ENCODE measurements at regions not wholly inside any gene's neighbourhood (a gene's known extent, or its start where the extent isn't known, plus 50 kb on each side); places are given as distances from the start of the nearest gene placed in this dataset.

DNA sequence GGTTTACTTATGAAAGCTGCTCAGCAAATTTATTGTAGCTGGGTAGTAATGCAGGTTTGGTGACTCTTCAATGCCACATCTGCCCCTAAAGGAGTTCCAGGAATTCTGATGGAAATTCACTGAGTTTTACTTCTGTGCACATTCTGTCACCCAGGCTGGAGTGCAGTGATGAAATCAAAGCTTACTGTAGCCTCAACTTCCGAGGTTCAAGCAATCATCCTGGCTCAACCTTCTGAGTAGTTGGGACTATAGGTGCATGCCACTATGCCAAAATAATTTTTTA is 150.6 kb upstream of the RUNX1 start:
- TF ChIP-seq, protein P1, sequence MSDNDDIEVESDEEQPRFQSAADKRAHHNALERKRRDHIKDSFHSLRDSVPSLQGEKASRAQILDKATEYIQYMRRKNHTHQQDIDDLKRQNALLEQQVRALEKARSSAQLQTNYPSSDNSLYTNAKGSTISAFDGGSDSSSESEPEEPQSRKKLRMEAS (IDR thresholded peaks at IDR 0.05; ENCODE audit: low read depth, low read length): no peak
- TF ChIP-seq MYC (IDR thresholded peaks at IDR 0.05; ENCODE audit: low read depth, low read length) (no peak), POLR2A (IDR thresholded peaks at IDR 0.05; ENCODE audit: extremely low read depth, insufficient read length) (no peak)
- TF ChIP-seq, protein P2, sequence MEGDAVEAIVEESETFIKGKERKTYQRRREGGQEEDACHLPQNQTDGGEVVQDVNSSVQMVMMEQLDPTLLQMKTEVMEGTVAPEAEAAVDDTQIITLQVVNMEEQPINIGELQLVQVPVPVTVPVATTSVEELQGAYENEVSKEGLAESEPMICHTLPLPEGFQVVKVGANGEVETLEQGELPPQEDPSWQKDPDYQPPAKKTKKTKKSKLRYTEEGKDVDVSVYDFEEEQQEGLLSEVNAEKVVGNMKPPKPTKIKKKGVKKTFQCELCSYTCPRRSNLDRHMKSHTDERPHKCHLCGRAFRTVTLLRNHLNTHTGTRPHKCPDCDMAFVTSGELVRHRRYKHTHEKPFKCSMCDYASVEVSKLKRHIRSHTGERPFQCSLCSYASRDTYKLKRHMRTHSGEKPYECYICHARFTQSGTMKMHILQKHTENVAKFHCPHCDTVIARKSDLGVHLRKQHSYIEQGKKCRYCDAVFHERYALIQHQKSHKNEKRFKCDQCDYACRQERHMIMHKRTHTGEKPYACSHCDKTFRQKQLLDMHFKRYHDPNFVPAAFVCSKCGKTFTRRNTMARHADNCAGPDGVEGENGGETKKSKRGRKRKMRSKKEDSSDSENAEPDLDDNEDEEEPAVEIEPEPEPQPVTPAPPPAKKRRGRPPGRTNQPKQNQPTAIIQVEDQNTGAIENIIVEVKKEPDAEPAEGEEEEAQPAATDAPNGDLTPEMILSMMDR (IDR thresholded peaks at IDR 0.05; ENCODE audit: low read depth, low read length): no peak
- no peak overlapping the region for H3K4me3 ChIP-seq (ENCODE audit: low read depth, low read length)
- DNase-seq (ENCODE audit: low read depth): no peak

DNA sequence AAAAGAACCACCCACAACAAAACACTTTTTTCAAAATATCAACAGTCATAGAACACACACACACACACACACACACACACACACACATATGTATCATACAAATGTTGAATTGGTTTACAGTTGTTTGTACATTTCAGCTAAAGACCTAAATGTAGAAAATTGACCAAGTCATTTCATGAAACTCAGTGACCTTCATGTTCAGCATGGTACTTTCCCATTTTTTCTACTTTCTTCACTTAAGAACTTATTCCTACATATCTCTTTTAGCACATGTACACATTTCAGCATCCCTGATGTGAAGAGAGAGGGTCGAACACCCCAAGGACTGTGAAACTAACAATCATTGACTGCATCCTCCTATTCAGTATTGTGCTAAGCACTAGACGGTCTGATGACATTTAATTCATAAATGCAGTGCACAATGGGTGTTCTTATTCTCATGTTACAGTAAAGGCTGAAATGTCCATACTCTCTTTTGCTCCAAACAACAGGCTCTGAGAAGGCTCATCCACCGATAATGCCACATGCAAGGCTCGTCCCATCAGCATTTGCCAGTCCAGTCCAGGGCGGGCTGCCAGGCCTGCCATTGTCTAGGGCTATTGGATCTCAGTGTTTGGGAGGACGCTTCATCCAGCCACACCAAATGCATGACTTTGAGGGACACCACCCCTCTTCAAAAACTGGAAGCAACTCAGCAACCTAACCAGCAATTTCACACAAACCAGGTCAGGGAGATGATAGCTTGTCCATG is 150.1 kb upstream of the RUNX1 start:
- no peak overlapping the region for H3K4me3 ChIP-seq (ENCODE audit: low read depth, low read length)
- TF ChIP-seq, protein P1 (IDR thresholded peaks at IDR 0.05; ENCODE audit: low read depth, low read length): no peak
- TF ChIP-seq, protein P2 (IDR thresholded peaks at IDR 0.05; ENCODE audit: low read depth, low read length): no peak
- no peak for TF ChIP-seq MYC (IDR thresholded peaks at IDR 0.05; ENCODE audit: low read depth, low read length)
- DNase-seq (ENCODE audit: low read depth): no peak

DNA sequence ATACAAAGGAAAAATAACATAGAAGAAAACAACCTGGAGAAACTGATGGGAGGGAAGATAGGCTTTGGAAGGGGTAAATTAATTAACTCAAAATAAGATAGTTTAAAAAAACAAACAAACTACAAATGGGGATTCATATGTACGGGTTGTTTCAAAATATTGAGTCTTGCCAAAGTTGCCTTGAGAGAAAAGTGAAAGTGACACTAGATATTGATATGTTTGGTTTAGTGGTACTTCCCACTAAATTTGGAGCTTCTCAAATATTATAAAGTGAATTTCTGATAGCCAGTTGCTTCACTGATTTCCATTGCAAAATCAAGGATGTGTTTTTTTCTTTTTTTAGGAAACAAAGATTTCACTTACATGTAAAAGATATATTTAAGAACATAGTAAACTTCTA is 149.5 kb upstream of the RUNX1 start:
- no peak for DNase-seq (ENCODE audit: low read depth)
- H3K4me3 ChIP-seq (ENCODE audit: low read depth, low read length): no peak overlapping the region
- TF ChIP-seq, protein P1 (IDR thresholded peaks at IDR 0.05; ENCODE audit: low read depth, low read length): no peak
- TF ChIP-seq, protein P2 (IDR thresholded peaks at IDR 0.05; ENCODE audit: low read depth, low read length): no peak
- no peak for TF ChIP-seq MYC (IDR thresholded peaks at IDR 0.05; ENCODE audit: low read depth, low read length)
- no peak for TF ChIP-seq POLR2A (IDR thresholded peaks at IDR 0.05; ENCODE audit: extremely low read depth, insufficient read length)

DNA sequence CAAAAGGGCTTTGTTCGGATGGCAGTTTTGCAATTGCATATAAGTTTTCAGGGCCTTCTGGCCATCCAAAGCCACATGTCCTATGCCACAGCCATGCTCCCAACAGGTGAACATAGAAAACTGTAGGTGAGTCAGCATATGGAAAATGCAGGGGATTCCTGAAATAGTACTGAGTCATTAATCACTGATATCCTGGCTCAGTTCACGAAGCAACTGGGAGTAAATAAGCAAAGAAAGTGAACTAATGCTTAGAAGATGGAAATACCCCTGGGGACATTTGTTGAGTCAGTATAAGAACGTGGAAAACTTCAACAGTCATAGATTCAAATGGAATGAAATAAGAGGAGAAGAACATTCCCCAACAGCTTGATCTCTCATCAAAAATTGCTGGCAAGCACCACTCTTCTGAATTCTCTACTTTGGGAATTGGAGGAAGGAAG is 148.9 kb upstream of the RUNX1 start:
- no peak overlapping the region for H3K4me3 ChIP-seq (ENCODE audit: low read depth, low read length)
- DNase-seq (ENCODE audit: low read depth): no peak
- TF ChIP-seq POLR2A (IDR thresholded peaks at IDR 0.05; ENCODE audit: extremely low read depth, insufficient read length): no peak
- TF ChIP-seq, protein P1 (IDR thresholded peaks at IDR 0.05; ENCODE audit: low read depth, low read length): no peak
- no peak for TF ChIP-seq MYC (IDR thresholded peaks at IDR 0.05; ENCODE audit: low read depth, low read length)
- TF ChIP-seq, protein P2 (IDR thresholded peaks at IDR 0.05; ENCODE audit: low read depth, low read length): no peak

DNA sequence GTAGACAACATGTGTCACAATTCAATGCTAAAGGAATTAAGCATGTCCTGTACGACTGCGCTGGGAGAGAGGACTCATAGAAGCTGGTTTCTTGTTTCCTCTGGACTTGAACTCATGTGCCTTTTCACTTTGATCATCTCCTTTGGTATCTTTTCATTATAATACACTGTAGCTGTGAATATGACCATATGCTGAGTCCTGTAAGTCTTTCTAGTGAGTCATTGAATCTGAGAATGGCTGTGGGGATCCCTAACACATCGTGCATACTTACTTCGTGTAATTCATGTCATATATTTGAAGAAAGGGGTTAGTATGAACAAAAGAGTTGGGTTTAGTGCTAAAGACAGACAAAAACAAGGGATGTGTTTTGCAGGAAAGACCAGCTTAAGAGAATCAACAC is 148.1 kb upstream of the RUNX1 start:
- TF ChIP-seq, protein P1 (IDR thresholded peaks at IDR 0.05; ENCODE audit: low read depth, low read length): no peak
- TF ChIP-seq POLR2A (IDR thresholded peaks at IDR 0.05; ENCODE audit: extremely low read depth, insufficient read length) (no peak), MYC (IDR thresholded peaks at IDR 0.05; ENCODE audit: low read depth, low read length) (no peak)
- TF ChIP-seq, protein P2 (IDR thresholded peaks at IDR 0.05; ENCODE audit: low read depth, low read length): no peak
- no peak for DNase-seq (ENCODE audit: low read depth)

More for the DNA sequence above, 148.1 kb upstream of the RUNX1 start:
- H3K4me3 ChIP-seq (ENCODE audit: low read depth, low read length): no peak overlapping the region
